ENCODE measurements at regions not wholly inside any gene's neighbourhood (a gene's known extent, or its start where the extent isn't known, plus 50 kb on each side); places are given as distances from the start of the nearest gene placed in this dataset.
"Not testable (repeated sequence)": the region's sequence is repeated elsewhere in the genome, so short reads cannot be mapped to it uniquely, and the experiment has no call there.

DNA sequence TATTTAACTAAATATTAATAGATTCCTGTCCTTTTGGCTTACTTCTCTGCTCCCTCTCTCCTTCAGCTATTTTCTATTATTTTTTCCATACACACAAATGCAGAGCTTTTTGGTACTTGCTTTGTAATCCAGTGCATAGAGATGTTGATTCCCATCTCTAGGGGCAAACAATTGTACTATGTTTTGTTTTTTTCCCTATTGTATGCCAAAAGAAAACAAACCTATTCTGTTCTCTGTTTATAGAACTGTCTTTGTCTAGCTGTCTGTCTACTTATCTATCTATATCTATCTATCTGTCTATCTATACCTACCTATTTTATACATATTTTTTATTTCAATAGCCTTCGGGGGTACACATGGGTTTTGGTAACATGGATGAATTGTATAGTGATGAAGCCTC is 121.6 kb upstream of the LIFR start:
- DNase-seq: no peak

DNA sequence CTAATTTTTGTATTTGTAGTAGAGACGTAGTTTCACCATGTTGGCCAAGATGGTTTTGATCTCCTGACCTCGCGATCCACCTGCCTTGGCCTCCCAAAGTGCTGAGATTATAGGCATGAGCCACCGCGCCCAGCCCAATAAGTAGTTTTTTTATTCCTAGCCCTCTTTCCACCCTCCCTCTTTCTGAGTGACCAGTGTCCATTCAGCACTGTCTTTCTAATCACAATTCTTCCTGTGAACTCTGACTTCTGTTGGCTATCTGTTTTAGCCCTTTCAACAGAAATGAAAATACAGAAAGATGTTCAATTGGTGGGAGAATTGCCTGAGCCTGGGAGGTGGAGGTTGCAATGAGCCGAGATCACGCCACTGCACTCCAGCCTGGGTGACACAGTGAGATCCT is 122.3 kb upstream of the LIFR start:
- peak in 2 of 56 donors; percentile 3 to 26 for DNase-seq

- peak in 17 of 56 donors; percentile 2 to 58 (median 26) for DNase-seq
Observed at GRCh38 chr5:38680094-38680825, 123.8 kb upstream of the LIFR start.

- no peak for DNase-seq
Observed at GRCh38 chr5:38681029-38681706, 124.7 kb upstream of the LIFR start.

DNA sequence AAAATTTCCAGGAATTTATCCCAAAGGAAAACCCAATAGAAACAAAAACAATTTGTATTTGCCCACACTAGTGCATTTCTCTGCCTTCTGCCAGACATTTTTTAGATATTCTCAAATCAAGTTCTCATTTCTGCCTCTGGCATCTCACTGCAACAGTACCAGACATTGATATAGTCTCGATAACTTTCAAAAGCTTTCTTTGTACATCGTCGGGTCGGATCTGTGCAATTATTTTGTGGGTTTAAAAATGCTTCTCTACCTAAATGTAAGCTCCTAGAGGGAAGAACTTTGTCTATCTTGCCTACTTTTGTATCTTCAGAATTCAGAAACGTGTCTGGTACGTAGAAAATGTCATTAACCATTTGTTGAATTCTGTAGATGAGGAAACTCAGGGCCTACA is 125.5 kb upstream of the LIFR start:
- DNase-seq: no peak

GRCh38 chr5:38686658-38687057 is 130.2 kb upstream of the LIFR start:
- DNase-seq: no peak

DNA sequence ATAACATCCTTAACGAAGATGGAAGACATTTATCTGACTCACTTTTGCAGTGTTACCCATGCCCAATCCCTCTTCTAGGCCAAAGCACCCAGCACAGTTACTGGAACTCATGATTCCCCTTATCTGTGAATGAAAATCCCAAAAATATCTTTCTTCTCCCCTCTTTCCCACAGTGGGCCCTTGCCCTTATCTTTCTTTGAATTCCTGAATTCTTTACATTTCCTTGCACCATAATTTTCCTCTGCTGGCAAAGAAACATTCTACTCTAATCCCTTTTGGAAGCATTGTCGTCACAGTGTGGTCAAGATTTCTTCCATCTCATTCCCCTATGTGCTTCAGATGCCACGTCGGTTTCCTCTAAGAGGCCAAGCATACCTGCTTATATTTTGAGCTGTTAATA is 135.9 kb upstream of the LIFR start:
- no peak for DNase-seq

DNA sequence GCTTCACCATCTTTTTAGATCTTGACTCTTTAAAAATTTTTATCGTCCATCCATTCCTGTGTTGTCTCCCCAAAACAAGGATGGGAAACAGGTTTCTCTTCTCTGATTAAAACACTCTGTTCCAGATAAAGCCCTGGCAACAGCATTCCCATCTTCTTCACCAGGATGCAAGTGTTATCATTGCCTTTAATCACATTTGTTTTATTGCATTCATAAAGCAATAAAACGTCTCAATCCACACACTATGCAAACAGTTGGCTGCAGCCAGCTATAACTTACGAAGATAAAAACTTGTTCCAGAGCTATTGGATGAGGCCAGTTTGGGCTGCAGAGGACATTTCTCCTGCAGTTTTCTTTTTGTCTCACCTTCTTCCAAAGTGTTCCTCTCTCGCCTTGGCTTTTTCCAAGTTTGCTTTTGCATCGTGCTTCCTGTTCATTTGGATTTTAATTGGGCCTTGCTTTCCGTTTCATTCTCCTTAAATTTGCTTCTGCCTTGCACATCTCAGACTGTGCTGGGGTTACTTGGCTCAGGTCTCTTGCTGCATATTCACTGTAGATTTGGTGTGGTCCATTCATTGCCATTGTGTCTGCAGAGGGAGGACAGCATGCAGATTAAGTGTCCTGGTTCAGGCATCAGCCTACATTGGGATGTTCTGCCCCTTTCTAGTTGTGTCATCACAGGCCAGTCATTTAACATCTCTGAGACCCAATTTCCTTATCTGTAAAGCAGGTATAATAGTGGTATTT is 136.5 kb upstream of the LIFR start:
- no peak for DNase-seq

- DNase-seq: no peak
Observed at GRCh38 chr5:38695021-38695958, 138.8 kb upstream of the LIFR start.

DNA sequence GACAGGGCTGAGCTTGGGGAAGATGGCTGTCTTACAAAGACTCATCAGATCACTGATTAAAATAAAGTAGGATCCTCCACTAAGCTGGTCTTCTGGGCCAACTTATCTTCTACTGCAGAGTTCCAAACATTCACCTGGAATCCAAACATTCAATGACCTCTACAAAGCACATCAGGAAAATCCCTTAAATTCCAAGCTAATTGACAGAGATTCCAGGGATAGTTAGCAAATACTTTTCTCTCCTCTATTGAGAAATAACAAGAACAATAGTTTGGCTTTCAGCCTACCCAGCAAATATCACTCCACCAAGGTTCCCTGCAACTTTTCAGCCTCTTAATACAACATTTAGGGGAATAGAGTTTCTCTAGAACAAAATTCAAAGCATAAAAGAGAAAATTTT is 140.6 kb upstream of the LIFR start:
- no peak for DNase-seq

GRCh38 chr5:38705529-38705928 is 140.3 kb upstream of the OSMR start:
- not testable (repeated sequence) for DNase-seq

- DNase-seq: no peak
Observed at GRCh38 chr5:38706376-38706775, 139.4 kb upstream of the OSMR start.

GRCh38 chr5:38707352-38708210 is 138.2 kb upstream of the OSMR start:
- no peak for DNase-seq

- no peak for DNase-seq
Observed at GRCh38 chr5:38709678-38710306, 136.0 kb upstream of the OSMR start.

DNA sequence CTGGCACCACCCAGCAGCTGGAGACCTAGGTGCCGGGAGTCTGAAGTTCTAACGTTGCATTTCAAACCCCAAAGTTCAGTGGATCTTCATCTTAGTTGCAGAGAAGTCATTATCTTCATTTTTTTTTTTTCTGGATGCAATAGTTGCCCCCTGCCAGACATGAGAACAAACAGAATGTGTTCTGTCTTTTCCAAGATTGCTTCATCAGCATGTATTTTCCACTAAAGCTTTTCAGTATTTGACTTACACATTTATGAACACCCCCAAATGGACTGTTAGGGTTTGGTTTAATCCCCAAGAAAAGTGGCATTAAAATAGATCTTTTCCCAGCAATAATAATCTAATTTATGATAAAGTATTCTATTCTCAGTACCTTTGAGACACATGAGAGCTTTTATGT is 135.2 kb upstream of the OSMR start:
- no peak for DNase-seq

DNA sequence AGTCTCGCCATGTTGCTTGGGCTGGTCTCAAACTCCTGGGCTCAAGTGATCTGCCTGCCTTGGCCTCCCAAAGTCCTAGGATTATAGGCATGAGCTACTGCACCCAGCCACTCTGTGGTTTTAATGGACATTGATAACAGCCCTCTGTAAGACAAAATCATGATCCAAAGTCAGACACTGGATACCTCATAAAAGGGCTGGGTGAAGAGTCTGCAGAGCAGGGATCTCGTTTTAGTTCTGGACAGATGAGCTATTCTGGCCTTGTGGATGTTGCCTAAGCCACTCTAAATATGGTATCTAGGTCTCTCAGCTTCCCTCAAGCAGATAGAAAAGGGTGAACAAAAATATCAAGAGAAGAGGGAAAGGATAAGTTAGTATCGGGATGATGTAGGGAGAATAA is 133.4 kb upstream of the OSMR start:
- DNase-seq: no peak

GRCh38 chr5:38714240-38714639 is 131.6 kb upstream of the OSMR start:
- DNase-seq: no peak

- no peak for DNase-seq
Observed at GRCh38 chr5:38714703-38715355, 131.0 kb upstream of the OSMR start.

DNA sequence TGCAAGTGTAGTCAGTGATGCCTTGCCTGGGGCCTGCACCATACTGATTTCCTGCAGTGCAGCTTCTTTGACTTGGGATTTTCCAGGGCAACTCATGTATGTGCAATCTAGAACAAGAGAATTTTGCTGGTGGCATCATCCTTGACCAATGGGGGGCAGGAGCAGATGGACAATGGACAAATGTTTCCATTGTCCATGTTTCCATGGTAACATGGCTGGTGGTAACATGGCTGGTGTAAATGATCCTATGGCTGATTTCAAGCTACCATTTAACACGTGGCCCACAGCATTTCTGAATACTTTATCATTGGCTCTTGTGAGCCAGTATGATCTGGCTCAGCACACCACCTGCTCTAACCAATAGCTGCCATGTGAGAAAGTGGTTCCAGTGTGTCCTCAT is 130.1 kb upstream of the OSMR start:
- DNase-seq: peak in 40 of 56 donors; percentile 9 to 73 (median 33)

All from nucleus accumbens (tissue), 56 donors.